ENCODE measurements at regions not wholly inside any gene's neighbourhood (a gene's known extent, or its start where the extent isn't known, plus 50 kb on each side); places are given as distances from the start of the nearest gene placed in this dataset.

DNA sequence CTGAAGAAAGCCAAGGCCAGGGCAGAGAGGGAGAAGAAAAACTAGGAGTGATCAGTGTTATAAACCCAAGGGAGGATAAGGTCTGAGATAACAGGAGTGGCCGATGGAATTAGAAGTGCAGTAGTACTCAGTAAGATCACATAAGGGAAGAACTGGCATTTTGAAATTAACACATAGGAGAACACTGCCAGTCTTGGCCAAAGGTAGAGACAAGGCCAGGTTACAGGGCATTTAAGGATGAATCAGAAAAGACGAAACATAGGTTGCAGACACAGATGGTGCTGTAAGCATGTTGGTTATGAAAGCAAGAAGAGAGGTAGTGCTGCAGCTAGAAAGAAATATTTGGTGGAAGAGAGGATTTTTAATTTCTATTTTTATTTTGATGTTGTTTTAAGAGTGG, 278.9 kb upstream of the SNX7 start:
- no peak for DNase-seq (ENCODE audit: low spot score)

DNA sequence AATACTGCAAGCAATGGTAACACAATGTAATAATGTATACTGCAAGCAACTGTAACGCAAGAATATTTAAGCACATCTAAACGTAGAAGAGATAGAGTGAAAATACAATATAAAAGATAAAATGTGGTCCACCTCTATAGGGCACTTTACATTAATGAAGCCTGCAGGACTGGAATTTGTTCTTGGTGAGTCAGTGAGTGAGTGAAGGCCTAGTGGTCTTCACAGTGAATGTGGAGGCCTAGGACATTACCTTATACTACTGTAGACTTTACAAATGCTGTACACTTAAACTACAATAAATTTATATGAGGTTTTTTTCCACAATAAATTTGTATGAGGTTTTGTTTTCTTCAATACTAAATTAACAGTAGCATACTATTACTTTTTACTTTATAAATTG, 287.4 kb upstream of the SNX7 start:
- no peak for DNase-seq (ENCODE audit: low spot score)

DNA sequence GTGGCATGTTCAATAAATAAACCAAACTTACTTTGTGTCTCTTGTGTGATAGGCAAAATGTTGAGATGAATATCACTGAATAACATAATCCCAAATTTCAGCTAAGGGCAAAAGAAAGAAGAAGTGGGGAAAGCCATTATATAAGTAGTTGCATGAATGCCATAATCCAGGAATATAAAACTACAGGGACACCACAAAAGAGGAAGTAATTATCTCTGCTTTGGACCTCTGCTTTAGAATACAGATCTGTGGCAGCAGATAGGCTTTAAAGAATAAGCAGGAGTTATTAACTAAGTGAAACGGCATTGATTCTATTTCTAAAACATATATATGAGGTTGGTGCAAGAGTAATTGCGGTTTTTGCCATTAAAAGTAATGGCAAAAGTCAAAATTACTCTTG, 288.5 kb upstream of the SNX7 start:
- no peak for DNase-seq (ENCODE audit: low spot score)

DNA sequence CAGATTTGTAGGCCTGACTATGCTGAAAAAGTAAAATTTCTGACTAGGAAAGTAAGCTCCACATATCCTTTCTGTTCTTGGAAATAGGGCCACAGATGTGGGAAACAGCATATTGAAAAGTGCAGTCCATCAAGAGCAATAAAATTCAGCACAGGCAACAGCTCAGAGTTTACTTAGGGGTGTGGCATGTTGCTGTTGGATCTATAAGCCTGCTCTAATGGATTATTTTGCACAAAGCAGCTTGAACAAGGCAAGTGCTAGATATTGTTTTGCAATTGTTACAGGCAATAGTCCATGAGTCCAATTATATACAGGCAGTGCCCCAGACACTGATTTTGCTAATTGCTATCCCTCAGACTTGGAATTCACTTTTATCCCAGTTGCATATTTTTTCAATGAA, 289.8 kb upstream of the SNX7 start:
- no peak for DNase-seq (ENCODE audit: low spot score)

DNA sequence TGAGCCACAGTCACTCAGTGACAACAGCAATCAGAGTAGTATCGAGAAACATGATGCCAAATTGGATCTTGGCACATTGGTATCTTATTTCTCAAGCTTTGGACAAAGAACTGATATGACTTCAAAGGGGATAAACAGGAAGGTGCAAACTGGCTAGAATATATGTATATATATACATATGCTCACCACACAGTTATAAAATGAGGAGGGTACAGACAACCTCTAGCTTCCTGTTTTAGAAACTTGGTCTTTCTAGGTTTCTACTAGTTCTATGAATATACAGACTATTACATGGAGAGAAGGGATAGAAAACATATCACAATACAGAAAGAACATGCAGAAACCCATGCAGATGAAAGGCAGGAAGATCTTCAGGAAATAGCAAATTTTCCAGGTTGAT, 292.1 kb upstream of the SNX7 start:
- DNase-seq (ENCODE audit: low spot score): no peak

DNA sequence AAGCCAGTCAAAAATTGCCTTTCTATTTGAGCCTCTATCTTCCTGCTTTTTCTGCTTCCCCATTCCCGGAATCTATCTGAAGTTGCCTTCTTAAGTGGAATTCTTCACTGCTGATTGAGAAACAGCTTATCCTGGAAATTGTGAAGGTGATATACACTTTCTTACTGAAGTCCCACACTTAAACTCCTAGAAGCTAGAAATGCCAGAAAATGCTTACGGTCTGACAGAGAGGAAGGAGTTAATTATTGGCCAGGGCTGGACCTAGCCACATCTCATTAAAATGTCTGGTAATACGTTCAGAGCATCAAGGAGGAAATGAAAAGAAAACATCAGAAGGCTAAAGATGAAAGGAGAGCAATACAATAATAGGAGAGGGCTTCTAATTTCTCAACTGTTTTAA, 292.5 kb upstream of the SNX7 start:
- DNase-seq (ENCODE audit: low spot score): no peak

DNA sequence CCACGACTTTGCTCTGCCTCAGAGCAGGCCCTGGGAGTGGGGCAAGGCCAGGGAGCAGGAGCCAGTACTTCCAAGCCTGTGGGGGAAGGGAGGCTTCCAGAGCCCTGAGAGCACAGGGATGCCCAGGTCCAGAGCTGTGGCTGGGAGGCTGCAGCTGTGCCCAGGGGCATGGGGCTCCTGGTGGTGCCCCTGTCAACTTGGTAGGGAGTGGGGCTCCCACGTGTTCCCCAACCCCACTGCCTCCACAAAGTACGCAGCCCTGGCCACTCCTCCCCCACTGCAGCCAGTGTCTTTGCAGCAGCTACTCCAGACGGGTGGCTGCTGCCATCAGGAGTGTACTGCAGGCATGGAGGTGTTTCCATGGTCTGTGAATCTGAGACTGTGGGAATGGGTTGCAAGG, 294.1 kb upstream of the SNX7 start:
- DNase-seq (ENCODE audit: low spot score): no peak

DNA sequence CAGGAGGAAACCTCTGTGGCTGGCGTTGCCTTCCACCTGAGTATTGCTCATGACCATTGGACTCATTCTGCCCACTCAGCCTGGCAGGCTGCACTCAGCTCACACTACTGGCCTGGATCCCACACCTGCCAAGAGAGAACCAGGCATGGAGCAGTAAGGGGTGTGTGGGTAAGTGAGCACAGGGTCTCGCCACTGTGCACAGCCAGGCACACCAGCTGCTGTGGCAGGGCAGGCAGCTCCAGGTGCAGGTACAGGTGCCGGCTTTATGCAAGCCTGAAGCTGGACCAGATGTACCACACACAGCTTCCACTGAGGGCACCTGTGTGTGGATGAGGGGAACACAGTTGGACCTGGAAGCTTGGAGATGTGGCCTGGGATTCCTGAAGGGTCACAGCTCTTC, 295.2 kb upstream of the SNX7 start:
- no peak for DNase-seq (ENCODE audit: low spot score)

DNA sequence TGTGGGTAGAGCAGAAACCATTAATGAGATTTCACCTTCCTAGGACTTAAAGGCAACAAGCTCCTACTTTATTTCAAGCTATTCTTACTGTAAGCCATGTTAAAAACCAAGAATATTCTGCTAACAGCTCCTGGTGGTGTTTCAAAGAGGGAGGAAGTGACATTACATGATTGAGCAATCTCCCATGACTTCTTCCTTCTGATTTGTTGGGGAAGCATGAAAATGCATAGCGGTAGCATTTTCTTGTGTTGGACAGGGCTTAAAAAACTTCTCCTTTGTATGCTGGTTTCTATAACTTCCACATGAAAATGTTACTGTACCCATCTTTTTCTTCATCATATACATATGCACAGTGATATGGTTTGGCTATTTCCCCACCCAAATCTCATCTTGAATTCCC, 297.0 kb upstream of the SNX7 start:
- DNase-seq (ENCODE audit: low spot score): no peak

DNA sequence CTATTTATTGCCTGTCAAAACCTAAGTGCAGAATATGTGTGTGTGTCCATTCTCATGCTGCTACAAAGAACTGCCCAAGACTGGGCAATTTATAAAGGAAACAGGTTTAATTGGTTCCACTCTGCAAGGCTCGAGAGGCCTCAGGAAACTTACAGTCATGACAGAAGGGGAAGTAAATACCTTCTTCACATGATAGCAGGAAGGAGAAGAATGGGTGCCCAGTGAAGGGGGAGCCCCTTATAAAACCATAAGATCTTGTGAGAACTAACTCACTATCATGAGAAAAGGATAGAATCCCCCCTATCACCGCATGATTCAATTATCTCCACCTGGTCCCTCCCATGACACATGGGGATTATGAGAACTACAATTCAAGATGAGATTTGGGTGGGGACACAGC, 300.7 kb upstream of the SNX7 start:
- DNase-seq (ENCODE audit: low spot score): no peak

DNA sequence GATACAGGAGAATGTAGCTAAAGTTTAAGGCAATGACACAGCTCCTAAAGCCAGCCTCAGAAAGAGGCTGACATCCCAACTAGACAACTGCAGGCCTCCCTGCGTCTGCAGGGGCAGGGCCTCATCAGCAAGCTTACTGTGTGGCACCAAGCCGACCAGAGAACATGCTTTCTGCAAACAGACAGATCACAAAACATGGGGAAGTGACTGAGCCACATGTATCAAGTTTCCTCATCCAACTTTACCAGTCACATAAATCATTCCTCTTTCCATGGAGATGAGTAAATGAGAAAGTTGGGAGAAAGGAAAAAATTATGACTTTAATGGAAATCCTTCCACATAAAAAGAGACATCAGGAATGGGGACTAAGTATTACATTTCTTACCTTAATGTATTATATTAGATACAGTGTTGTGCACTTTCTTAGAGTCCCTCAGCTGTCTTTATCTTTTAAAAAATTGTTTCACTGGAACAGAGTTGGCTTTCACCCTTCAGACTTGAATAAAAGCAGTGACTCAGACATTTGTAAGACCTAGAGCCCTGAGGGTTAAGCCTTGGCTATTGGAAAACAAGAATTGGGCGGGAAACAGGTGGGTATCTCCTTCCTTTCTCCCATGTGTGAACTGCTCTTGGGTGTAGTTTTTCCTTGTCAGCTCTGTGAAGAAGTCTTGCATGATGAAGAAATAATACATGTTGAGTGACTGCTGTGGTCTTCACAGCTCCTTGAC, 305.7 kb upstream of the SNX7 start:
- DNase-seq (ENCODE audit: low spot score): no peak

DNA sequence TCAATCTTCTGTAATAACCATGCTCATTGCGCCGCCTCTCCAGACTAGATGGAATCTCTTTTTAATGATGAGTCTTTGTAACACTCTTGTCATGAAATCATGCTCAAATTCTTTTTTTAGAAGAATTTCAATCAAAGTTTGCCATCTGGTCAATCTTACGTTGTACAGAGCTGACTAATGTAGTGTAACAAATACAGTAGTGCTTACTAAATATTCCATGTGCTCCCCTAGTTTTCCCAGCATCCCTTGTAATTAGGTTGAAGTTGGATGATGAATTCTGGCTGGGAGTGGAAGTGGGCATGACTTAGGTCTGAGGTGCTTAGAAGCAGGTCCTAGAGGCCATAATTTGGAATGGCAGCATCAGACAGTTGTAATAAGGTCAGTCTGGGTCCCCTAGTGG, 309.1 kb upstream of the SNX7 start:
- no peak for DNase-seq (ENCODE audit: low spot score)

DNA sequence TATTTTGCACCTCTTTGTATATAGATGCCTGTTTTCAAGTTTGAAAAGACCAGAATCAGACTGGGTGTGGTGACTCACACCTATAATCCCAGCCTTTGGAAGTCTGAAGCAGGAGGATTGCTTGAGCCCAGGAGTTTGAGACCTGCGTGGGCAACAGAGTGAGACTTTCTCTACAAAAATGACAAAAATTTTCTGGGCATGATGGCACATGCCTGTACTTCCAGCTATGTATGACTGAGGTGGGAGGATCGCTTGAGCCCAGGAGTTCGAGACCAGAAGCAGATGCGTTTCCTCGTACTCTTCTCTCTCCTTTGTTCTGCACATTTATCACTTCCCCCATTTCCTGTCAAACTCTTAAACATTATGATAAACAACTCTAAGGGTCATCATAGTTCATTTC, 310.0 kb upstream of the SNX7 start:
- no peak for DNase-seq (ENCODE audit: low spot score)

DNA sequence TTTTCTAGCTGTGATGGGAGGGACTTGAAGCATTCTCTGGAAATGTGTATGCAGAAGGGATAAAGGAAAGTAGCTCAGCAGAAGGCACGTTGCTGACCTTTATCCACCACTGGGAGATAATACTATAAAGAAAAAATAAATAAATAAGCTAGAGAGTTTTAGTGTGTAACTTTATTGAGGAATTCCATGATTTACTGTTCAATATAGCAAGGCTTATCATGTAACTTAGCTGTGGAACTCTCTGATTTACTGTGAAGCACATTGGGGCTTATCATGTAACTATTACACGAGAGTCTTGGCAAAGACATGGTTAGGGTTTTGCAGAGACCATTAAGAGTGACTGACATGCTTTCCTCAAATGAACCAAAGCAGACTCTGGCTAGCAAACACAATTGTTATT, 316.1 kb upstream of the SNX7 start:
- DNase-seq (ENCODE audit: low spot score): no peak

DNA sequence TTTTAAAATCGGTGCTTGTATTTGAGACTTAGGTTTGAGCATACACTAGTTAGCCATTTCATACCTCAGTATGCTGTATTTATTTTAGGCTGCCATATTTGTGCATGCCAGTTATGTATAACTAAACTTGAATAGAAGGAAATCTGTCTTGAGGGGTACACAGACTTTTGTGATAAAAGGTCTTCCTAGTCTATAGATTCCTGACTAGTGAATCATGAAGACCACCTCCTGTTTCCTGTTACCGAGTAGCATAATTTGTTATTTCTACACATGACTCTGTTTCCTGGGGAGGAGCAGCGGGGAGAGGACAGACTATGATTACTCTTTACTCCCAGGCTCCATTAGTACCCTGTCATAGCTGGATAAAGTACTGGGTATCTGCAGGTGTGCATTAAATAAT, 316.8 kb upstream of the SNX7 start:
- no peak for DNase-seq (ENCODE audit: low spot score)

DNA sequence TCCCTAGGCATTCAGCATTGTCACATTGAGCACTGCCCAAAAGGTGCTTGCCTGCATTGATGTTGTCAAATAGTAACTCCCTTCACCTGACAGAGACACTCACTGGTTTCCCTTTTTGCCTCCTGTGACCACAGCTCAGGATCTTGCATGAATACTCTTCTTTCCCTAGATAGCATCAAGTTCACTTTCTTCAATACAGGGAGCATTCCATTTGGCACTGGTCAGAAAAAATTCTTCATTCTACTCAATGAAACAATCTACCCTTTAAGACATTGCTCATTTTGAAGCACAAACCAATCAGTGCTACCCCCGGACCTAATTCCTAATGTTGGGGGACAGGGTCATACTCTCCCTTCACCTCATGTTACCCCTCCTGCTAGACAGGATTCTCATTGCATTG, 319.0 kb upstream of the SNX7 start:
- DNase-seq (ENCODE audit: low spot score): no peak

DNA sequence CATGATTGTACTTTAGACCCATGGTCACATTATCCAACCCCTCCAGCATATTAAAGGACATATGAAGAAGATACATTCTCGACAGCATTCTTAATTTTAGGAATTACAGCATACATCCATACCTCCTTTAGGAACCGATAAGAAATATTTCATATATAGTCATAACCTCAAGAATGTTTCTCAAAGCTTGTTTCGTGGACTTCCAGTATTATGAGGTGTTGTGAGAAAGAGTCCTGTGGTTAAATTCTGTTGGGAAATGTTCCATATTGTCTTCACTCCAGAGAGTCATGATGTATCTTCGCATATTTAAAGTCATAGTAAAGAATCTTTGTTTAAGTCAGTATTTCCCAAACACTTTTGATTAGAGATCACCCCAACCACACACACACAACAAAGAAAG, 321.0 kb upstream of the SNX7 start:
- no peak for DNase-seq (ENCODE audit: low spot score)

DNA sequence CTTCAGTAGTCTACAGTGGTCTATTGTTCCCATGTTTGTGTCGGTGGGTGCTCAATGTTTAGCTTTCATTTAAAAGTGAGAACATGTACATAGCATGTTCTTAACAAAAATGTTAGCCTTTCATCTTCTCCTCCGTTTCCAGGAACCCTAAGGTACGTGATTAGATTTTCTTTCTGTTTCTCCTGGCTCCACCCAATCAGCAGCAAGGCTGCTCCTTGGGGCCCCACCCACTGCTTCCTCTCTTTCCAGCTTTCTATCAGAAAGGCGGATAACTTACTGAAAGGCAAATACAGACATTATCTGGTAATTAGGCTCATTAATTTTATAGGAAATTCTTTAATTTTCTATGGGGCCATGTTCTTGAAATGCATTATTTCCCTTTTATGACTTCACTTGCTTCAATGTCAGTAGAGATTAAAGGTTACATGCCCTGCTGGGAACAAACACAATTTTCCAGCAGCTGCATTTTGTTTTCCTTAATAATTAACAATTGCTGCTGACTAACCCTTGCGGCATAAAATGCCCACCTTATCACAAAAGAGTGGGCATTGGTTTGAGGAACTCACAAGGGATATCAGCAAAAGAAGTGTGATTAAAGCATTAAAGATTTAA, 324.9 kb upstream of the SNX7 start:
- no peak for DNase-seq (ENCODE audit: low spot score)

DNA sequence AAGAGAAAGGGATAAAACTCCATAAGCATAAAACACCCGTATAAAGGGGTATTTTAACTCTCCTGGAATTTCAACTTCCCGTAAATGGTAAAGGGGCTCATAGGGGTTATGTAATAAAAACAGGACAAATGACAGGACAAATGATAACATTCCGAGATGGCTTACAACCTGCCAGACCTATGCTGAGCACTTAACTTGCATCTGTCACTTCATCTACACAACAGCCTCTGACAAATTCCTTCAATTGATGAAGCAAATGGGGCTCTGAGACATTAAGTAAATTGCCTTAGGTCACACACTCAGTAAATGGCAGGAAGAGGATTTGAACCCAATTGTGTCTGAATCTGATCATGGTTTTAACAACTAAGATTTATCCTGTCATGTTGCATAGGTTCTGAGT, 327.6 kb upstream of the SNX7 start:
- no peak for DNase-seq (ENCODE audit: low spot score)

DNA sequence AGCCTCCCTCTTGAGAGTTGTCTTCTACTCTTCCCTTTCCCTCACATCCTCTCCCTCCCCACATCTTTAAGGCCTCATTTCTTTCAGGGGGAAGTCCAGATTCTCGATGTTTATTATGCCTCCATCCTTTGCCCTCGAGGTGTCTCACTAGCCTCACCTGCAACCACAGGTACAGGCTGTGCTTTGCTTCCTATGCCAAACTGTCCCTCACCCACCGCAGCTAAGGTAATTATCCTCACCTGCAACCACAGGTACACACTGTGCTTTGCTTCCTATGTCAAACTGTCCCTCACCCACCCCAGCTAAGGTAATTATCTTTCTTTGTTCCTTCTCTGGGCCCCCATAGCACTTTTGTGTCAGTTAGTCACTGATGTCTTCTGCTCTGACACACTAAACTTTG, 328.1 kb upstream of the SNX7 start:
- DNase-seq (ENCODE audit: low spot score): no peak

DNA sequence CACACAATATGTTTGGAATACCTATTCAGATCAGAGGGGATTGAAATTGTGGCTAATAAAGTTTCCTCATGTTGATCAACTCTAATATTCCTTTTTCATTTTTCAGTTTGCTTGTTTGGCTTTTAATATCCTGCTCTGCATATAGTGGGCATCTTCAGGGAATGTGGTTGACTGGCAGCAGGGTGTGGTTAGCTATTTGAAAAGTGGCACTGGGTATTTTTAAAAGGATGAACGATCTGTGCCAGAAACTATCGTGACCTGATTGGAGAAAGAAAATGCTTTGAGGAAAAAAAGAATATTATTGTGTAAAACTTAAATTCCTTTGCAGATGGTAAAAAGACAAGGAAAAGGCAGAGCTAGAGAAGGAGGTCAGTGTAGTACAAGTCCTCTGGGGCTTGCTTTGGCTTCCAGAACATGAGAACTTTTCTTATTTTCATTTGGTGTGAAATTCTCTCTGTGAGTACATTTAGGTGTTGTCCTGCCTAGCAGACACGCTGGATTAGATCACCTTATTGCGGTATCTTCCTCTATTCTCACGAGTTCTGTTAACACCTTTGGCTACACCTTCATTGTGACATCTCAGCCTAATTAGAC, 329.7 kb upstream of the SNX7 start:
- DNase-seq (ENCODE audit: low spot score): no peak

DNA sequence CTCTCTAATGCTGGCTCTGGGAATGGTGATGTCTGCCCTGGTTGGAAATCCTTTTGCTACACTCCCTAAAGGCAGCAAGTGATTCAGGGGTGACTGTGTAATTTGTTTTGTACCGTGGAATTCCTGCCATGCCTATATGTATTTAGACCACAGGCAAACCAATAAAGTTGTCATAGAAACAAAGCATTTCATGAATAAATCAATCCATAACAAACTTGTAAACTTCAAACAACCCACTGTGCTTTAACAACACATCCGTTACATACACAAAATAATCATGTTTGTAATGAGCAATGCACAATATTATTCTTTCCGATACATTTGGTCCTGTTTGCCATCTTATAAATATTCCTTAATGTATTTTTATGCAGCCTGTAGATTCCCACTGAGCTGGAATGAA, 330.3 kb upstream of the SNX7 start:
- DNase-seq (ENCODE audit: low spot score): no peak

DNA sequence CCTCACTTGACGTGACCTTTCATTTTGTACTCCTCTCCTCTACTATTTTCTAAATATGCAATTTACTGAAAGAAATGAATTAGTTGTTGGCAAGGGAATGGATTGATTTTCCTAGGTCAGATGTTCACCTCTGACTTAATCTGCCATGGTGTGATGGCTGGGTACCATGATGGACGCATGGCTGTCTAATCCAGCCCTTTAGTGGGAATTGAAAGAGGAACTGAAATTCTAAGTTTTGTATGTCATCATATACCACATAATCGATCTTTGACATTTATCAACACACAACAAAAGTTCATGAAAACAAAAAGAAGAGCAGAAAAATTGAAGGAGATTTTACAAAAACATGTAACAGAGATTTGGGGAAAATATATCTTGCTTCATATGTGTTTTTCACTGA, 331.3 kb upstream of the SNX7 start:
- no peak for DNase-seq (ENCODE audit: low spot score)

DNA sequence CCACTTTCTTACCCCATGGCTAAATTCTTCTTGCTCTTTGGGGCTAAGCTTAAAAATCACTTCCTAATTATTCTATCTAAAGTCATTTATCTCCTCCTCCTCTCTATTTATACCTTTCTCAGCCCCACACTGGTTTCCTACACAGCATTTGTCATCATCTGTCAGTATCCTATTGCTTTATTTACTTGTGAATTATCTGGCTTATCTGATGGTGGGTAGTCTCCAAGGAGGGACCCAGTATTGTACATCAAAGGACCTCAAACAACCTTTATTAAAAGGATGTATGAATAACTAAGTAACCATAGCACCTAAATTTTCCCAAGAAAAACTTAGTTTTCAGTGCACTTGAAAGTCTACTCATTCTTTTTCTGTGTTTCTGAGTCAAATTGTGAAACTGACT, 332.7 kb upstream of the SNX7 start:
- no peak for DNase-seq (ENCODE audit: low spot score)
